H7 (cell line): ENCODE measurements at regions not wholly inside any gene's neighbourhood (a gene's known extent, or its start where the extent isn't known, plus 50 kb on each side); places are given as distances from the start of the nearest gene placed in this dataset.
"Not testable (repeated sequence)": the region's sequence is repeated elsewhere in the genome, so short reads cannot be mapped to it uniquely, and the experiment has no call there.

Source experiments
- DNase-seq: peaks from one replicate; pipeline ENCODE4 v3.0.0; 2012
- H3K27me3 ChIP-seq: 2 replicates; pipeline ENCODE4 v1.6.0; 2011; ENCODE audit warnings: mild to moderate bottlenecking, low read length; ENCODE audit not compliant: control insufficient read depth, insufficient read depth
- H3K36me3 ChIP-seq: replicated peaks from 2 replicates; pipeline ENCODE4 v1.5.1; 2011; ENCODE audit warnings: low read length; ENCODE audit not compliant: control insufficient read depth, insufficient read depth
- H3K4me3 ChIP-seq: 2 replicates; pipeline ENCODE4 v1.5.1; 2011; ENCODE audit warnings: low read depth, mild to moderate bottlenecking, control low read depth, low read length, moderate library complexity; ENCODE audit not compliant: insufficient read depth

- Histone ChIP-seq H3K27me3 (no peaks in the 10 kb centered on the region), H3K4me3 (no peak overlapping the region), H3K36me3 (no peaks in the 10 kb centered on the region)
- no peak for DNase-seq
These were observed 538.8 kb downstream of the TMEM38B start for GRCh38 chr9:106233116-106233515.

- not testable (repeated sequence) for H3K36me3 ChIP-seq, H3K27me3 ChIP-seq, DNase-seq, H3K4me3 ChIP-seq
These were observed 566.6 kb downstream of the TMEM38B start for GRCh38 chr9:106260908-106261307.

DNA sequence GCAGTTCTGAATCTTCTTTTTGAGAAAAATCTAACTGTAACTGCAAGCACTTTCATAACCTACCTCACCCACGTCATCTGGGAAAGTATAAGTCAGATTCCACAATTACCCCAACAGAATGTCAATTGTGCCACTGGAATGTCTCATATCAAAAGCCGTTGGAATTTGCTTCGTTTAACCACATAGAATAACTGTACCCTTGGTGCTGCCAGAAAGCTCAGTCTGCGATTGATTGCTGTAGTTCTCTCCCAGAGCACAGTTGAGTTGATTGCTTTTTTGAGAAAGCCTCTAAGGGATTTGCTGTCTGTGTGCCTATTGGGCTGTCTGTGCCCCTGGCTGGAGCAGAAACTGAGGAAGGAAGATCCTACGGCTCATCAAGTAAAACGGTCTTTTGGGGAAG is 583.6 kb downstream of the TMEM38B start:
- no peak for DNase-seq
- Histone ChIP-seq H3K27me3 (no peaks in the 10 kb centered on the region), H3K36me3 (no peaks in the 10 kb centered on the region), H3K4me3 (no peak overlapping the region)

DNA sequence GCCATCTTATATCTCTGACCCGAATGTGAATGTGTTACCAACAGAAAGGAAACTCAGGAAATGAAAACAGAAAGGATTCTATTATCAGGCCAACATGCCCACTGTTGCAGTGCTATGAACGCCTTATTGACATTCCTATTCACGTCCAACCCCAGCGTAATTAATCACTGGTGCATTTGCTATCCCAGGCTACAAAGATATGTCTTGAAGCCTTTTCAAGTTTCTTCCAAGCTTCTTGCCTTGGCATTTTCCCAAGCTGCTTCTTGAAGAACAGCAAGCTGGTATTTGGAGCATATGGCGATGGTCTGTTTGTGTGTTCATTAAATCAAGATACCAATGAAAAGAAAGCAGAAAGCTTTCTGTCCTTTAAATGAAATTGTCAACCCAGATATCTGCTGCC is 579.2 kb upstream of the ZNF462 start:
- no peak overlapping the region for H3K4me3 ChIP-seq
- no peaks in the 10 kb centered on the region for H3K27me3 ChIP-seq
- no peak for DNase-seq
- H3K36me3 ChIP-seq: no peaks in the 10 kb centered on the region

DNA sequence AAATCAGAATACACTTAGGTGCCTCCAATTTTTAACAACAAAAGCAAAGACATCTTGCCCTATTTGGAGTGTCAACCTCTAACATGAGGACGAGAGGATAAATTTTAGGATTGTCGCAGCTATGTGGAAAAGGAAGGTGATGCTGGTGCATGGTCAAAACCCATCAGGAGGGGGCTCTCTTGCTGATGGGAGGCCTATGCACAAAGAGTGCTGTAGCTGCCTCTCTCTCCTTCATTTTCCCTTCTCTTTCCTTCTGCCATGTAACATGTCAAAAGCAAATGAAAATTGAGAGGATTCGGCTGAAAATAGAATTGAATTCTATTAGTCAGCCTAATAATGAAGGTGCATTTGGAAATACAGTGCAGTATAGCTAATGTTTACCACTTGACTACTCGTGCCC is 578.7 kb upstream of the ZNF462 start:
- H3K36me3 ChIP-seq: no peaks in the 10 kb centered on the region
- peak; percentile 38 for DNase-seq

GRCh38 chr9:106286249-106286648 is 576.7 kb upstream of the ZNF462 start:
- peak; percentile 49 for DNase-seq
- H3K27me3 ChIP-seq: no peaks in the 10 kb centered on the region
- no peaks in the 10 kb centered on the region for H3K36me3 ChIP-seq
- H3K4me3 ChIP-seq: no peak overlapping the region

More for the DNA sequence above, 578.7 kb upstream of the ZNF462 start:
- no peaks in the 10 kb centered on the region for H3K27me3 ChIP-seq
- no peak overlapping the region for H3K4me3 ChIP-seq

- Histone ChIP-seq H3K27me3 (no peaks in the 10 kb centered on the region), H3K36me3 (no peaks in the 10 kb centered on the region), H3K4me3 (no peak overlapping the region)
- DNase-seq: no peak
These were observed 575.8 kb upstream of the ZNF462 start for GRCh38 chr9:106287091-106287631.

- DNase-seq: no peak
- H3K27me3 ChIP-seq: no peaks in the 10 kb centered on the region
- no peak overlapping the region for H3K4me3 ChIP-seq
- no peaks in the 10 kb centered on the region for H3K36me3 ChIP-seq
These were observed 575.2 kb upstream of the ZNF462 start for GRCh38 chr9:106287731-106288130.

DNA sequence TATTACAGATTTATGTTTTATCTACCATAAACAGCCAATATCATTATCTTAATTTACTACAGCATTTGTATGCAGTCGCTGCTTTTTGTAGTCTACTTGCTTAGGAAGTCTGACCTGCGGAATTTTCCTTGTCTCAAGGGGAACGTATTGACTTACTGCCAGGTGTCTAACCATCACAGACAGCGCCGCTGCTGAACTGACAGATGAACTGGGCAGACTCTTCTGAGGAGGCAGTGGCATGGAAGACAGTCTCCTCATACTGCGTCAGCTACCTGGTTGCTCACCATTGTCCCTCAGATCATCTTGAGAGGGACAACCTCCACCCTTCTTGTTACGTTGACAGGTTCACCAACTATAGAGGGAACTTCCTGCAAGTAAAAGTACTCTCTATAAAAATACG is 574.3 kb upstream of the ZNF462 start:
- no peak overlapping the region for H3K4me3 ChIP-seq
- DNase-seq: no peak
- H3K27me3 ChIP-seq: no peaks in the 10 kb centered on the region
- no peaks in the 10 kb centered on the region for H3K36me3 ChIP-seq

DNA sequence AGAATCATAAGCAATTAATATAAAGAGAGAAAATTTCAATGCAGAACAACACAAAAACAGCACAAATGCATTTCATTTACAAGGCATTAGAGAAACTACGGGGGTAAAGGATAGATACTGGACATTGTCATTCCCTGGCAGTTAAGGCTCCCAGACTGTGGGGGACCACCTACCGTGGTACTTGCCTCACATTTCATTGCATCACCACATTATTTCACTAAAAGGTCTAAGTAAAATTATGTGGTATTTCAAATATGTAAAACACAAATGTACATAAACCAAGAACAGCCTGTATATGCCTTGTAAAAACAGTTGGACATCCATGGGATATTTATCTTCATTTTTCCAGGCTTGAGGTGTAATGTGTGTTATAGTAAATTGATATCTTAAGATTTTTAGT is 571.2 kb upstream of the ZNF462 start:
- no peak for DNase-seq

GRCh38 chr9:106296426-106296825 is 566.5 kb upstream of the ZNF462 start:
- no peak for DNase-seq
- Histone ChIP-seq H3K4me3 (no peak overlapping the region), H3K27me3 (no peaks in the 10 kb centered on the region), H3K36me3 (no peaks in the 10 kb centered on the region)

More for the DNA sequence above, 571.2 kb upstream of the ZNF462 start:
- H3K36me3 ChIP-seq: no peaks in the 10 kb centered on the region
- H3K4me3 ChIP-seq: no peak overlapping the region
- H3K27me3 ChIP-seq: no peaks in the 10 kb centered on the region

GRCh38 chr9:106298997-106299396 is 564.0 kb upstream of the ZNF462 start:
- no peaks in the 10 kb centered on the region for H3K36me3 ChIP-seq
- no peak for DNase-seq
- no peak overlapping the region for H3K4me3 ChIP-seq
- H3K27me3 ChIP-seq: no peaks in the 10 kb centered on the region

DNA sequence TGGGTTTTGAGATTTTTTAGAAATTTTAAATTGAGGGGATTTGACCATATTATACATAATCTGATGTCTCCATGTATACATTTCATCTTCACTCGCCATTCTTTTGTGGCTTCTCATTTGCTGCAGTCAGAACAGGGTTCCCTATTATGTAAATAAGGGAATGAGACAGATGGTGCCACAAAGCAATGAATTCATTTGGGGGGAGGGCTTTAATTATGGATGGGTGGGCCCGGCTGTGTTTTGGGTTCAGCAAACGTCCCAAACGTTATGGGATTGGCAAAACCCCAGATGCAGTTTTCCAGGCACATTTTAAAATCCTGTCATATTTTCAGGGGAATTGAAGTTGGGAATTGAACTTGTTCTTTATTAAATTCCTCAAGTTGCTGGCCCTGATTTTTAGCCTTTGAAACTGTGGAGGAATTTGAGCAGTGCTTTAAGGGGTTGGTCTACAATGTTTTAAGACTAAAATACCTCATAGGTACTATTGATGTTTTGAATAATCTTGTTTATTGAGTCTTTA is 558.5 kb upstream of the ZNF462 start:
- no peak for DNase-seq
- Histone ChIP-seq H3K27me3 (no peaks in the 10 kb centered on the region), H3K36me3 (no peaks in the 10 kb centered on the region), H3K4me3 (no peak overlapping the region)

GRCh38 chr9:106305428-106306133 is 557.4 kb upstream of the ZNF462 start:
- Histone ChIP-seq H3K36me3 (no peaks in the 10 kb centered on the region), H3K4me3 (no peak overlapping the region), H3K27me3 (no peaks in the 10 kb centered on the region)
- no peak for DNase-seq

GRCh38 chr9:106307670-106308069 is 555.3 kb upstream of the ZNF462 start:
- no peak for DNase-seq
- Histone ChIP-seq H3K27me3 (no peaks in the 10 kb centered on the region), H3K4me3 (no peak overlapping the region), H3K36me3 (no peaks in the 10 kb centered on the region)
